Left colon (tissue), 2 donors: ENCODE measurements at regions not wholly inside any gene's neighbourhood (a gene's known extent, or its start where the extent isn't known, plus 50 kb on each side); places are given as distances from the start of the nearest gene placed in this dataset.

Experiments
- ATAC-seq: fragments of 200-7000 bp; cut with Tn5 transposase; one replicate; pipeline ENCODE4 v1.9.1; 2020; ENCODE audit warnings: mild to moderate bottlenecking, moderate library complexity
- DNase-seq, 2 donors: peaks; one replicate each; pipeline ENCODE4 v3.0.0-alpha.2; 2020
- intact Hi-C, 2 donors: fragments of 100-400 bp; cut with DNase I in 1 of 2; cut with micrococcal nuclease in 1 of 2; formaldehyde crosslinking; loops; one replicate each; pipeline versions ENCODE4 v1.11.2 to v1.14.0; 2022; cut with DNase I, micrococcal nuclease
- donor health status: DM: no; HTN: no; CAD: no.
- donor health status: DM: yes; HTN: yes; CAD: no.

DNA sequence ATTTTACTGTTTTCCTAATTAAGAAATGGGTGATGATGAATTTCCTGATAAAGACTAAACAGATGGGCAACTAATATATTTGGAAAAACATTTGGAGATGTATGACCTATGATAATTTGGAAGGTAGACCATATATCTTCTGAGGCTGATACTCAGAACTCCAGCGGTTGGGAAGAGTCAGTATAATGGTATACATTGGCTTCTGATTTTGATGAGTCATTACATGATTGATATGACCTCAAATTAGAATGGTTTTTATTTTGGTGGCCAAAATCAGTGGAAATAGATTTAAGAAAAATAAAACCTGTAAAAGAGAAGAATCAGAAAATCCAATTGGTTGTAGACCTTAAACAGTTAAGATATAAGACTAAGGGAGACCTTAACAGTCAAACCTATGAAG is 496.4 kb upstream of the ALCAM start:
- ATAC-seq (no peak), DNase-seq (no peak)
- intact Hi-C loops: no loop called here

DNA sequence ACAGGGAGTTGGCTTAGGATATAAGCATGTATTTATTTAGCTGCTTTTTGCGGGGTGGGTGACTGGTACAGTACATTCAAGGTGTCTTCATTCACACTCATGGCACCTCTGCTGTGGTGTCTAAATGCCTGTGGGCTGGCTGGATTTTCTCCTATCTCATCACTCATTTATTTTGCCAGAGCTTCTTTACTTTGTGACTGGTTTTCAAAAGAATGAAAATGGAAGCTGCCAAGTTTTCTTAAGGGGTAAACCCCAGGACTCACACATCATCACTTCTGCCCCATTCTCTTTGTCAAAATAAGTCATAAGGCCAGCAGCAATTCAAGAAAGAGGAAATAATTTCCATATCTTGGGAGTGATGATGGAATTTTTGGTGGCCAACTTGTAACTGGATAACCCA is 493.4 kb upstream of the ALCAM start:
- intact Hi-C loops: no loop called here
- DNase-seq (no peak), ATAC-seq (no peak)

DNA sequence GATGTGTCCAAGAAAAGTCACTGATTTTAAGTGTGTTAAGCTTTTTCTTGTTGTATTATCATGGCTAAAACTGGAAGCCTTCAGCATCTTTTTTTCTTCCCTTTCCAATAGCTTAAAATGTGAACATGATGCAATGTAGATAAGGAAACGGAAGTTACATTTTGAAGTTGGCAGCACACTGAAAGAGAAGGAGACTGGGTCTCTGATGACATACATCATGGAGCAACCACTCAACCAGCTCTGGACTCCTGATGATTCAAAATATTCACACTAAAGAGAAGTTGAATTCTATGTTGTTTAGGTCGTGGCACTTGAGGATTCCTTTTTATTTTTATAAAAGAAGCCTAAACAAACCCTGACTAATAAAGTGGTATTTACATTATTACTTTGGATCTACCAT is 488.3 kb upstream of the ALCAM start:
- intact Hi-C loops: no loop called here
- no peak for ATAC-seq
- no peak for DNase-seq

DNA sequence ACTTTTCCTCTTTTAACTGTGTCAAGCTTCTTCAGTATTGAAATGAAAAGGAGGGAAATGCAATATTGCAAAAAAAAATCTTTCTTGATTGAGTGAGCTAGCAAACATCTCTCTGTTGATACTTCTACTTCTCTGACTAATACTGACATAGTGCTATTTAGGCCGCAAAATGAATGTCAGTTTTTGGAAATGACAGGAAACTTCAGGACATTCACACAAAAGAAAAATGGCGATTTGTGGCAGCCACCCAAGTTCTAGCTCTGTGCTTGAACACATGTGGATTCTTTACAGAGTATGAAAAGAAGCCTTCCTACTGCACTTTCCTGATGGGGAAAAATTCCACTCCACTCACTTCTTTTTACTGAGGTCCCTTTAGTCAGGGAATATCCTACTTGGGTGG is 486.8 kb upstream of the ALCAM start:
- intact Hi-C loops: no loop called here
- DNase-seq (no peak), ATAC-seq (no peak)

DNA sequence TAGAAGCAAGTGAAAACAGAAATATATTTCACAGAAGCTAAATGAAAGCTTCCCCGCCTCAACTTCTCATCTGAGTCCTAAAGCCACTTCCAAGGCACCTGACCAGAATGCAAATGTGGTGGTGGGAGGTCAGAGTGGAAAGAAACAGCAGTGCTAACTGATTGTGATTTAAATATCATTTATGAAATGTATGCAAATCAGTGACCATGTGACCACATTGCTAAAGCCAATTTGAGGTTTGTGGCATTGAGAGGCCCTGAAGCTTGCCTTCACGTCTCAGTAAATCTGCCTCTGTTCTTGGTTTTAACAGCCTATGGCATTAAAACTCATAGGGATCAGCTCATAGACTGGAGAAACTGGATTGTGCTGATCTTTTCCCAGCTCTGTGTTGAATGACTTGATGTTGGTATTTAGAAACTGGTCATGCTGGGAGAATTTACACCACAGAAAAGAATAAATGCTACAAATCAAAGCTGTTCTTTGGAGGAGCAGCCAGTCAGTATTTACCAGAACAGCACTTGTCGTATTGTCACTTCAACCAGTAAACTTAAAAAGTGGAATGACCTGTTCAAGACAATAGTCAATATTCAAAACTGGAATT is 481.4 kb upstream of the ALCAM start:
- ATAC-seq (no peak), DNase-seq (no peak)
- intact Hi-C loops: no loop called here

DNA sequence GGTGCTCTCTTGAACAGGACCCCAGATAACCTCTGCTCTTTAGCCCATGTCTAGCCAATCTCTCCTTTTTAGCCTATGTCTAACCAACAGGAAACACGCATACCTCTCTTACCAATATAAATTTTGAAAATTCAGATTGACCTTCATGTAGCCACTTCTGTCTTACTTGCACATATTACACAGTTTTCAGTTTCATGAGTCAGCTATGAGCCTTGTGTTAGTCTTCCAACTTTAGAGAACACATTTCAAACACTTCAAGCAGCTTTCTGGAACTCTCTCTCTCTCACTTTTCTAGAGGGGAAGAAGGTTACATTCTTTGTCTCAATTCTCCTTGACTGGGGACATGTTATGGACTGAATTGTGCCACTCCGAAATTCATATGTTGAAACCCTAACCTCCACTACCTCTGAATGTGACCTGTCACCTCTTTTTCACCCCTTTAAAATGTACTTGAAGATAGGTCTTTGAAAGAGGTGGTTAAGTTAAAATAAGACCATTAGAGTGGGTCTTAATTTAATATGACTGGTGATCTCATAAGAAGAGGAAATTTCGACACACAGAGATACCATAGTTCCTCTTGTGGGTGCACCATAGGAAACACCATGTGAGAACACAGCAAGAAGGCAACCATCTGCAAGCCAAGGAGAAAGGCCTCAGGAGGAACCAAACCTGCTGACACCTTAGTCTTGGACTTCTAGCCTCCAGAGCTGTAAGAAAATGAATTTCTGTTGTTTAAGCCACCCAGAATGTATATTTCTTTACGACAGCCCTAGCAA is 480.3 kb upstream of the ALCAM start:
- no peak for ATAC-seq
- DNase-seq: no peak
- intact Hi-C loops: no loop called here

DNA sequence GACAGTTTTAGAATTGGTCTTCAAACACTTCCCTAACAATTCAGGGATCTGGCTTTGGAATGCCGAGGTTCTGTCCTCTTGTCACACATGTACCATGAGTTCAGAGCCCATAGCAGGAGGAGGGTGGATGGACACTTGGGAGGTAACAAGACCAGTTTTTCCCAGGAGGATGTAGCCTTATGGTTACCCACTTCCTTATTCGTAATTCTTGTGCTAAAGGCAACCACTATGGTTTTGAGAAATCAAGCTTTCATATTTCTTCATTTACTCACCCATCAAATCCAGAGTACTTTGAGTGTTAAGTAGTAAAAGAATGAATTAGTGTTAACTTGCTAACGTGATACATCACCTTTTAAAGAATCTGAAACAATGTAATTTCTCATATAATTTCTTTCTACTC is 479.6 kb upstream of the ALCAM start:
- DNase-seq: no peak
- intact Hi-C loops: no loop called here

DNA sequence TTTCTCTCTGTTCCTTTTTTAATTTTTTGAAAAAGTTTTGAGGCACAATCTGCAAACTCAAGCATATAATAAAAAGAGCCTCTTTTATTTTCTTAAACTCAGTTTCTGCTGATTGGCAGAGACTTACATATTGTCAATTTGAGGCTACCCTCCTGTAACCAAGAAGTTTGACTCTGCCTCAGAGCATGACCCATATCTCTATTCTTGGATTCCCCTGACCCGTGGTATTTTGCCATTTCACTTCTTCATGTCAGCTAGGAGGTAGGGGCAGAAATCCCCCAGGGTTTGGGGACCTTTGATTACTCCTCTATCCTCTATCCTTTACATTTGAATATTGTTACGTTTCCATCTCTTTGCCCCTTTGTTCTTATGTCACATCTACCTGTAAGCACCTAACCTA is 479.1 kb upstream of the ALCAM start:
- intact Hi-C loops: no loop called here

More for the DNA sequence above, 479.6 kb upstream of the ALCAM start:
- ATAC-seq: no peak

DNA sequence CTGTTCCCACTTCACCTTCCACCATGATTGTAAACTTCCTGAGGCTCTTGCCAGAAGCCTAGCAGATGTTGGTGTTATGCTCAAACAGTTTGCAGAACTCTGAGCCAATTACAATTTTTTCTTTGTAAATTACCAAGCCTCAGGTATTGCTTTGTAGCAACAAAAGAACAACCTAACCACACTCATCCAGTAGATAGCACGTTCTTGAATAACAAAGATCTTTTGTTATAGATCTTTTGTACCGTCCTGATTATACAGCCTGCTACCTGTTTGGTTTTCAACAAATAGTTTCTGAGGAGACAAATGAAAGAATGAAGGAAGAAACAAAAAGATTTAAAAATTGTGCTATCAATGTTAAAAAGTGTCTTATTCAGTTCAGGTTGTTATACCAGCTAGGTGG is 474.7 kb upstream of the ALCAM start:
- intact Hi-C loops: no loop called here
- no peak for DNase-seq
- no peak for ATAC-seq

More for the DNA sequence above, 479.1 kb upstream of the ALCAM start:
- no peak for ATAC-seq
- no peak for DNase-seq

DNA sequence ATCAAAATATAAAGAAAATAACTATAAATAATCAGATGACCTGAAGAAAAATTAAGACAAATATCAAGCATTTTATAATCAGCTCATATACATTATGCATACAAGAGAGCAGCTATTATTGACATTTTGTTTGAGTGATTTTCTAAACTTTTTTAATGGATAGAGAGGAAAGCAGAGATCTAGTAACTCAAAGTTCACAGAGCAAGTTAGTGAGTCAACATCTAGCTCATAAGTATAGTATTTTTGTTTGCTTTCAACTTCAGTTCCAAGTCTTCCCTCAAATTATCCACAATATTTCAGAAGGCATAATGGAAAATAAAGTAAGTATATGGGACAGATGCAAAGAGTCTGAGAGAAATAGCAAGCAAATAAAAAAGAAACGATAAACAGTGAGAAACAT is 470.1 kb upstream of the ALCAM start:
- DNase-seq (no peak), ATAC-seq (no peak)
- intact Hi-C loops: no loop called here

DNA sequence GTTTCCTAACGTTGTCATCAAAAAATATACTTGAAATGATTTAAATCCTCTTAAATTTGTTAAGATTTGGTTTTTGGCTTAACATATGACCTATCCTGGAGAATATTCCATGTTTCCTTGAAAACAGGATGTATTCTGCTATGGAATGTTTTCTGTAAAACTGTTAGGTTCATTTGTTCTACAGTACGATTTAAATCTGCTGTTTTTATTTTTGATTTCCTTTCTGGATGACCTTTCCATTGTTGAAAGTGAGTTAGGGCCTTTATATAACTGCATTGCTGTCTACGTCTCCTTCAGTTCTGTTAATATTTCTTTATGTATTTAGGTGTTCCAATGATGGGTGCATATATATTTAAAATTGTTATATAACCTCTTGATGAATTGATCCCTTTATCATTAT is 465.3 kb upstream of the ALCAM start:
- ATAC-seq: no peak
- intact Hi-C loops: no loop called here
- DNase-seq: no peak

DNA sequence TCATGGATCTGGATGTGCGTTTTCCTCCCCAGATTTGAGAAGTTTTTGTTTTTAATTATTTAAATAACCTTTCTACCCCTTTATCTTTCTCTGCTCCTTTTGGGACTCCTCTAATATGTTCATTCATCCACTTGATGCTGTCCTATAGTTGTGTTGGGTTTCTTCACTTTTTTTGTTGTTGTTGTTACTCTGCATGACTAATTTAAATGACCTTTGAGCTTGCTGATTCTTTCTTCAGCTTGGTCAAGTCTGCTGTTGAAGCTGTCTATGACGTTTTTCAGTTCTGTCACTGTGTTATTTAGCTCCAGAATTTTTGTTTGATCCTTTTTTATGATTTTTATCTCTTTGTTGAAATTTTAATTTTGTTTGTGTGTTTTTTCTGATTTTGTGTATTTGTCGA is 463.6 kb upstream of the ALCAM start:
- no peak for ATAC-seq
- no peak for DNase-seq
- intact Hi-C loops: no loop called here

DNA sequence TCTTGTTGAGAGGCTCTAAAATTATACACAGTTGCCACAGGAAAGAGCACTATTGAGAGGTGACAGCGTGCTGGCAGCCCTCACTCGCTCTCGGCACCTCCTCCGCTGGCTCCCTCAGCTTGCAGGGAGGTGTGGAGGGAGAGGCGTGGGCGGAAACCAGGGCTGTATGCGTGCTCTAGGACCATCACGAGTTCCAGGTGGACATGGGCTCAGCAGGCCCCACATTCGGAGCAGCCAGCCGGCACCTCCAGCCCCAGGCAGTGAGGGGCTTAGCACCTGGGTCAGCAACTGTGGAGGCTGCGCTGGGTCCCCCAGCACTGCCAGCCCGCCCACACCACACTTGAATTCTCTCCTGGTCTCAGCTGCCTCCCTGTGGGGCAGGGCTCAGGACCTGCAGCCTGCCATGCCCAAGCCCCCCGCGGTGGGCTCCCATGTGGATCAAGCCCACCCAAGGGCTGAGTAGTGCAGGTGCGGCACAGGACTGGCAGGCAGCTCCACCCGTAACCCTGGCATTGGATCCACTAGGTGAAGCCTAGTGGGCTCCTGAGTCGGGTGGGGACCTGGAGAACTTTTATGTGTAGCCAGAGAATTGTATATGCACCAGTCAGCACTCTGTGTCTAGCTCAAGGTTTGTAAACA is 460.6 kb upstream of the ALCAM start:
- no peak for ATAC-seq
- no peak for DNase-seq
- intact Hi-C loops: no loop called here

DNA sequence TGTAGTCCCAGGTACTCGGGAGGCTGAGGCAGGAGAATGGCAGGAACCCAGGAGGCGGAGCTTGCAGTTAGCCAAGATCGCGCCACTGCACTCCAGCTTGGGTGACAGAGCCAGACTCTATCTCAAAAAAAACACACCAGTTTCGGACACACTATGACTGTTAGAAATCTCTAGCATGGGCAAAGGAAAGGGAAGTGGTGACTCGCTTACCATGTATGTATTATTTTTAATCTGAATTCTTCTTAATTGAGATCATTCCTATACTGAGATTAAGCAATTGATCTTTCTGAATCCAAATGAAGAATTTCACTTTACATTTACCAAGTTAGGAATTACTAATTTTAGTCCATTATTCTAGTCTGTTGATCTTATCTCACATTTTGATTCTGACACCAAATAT is 459.2 kb upstream of the ALCAM start:
- intact Hi-C loops: no loop called here
- DNase-seq (no peak), ATAC-seq (no peak)

DNA sequence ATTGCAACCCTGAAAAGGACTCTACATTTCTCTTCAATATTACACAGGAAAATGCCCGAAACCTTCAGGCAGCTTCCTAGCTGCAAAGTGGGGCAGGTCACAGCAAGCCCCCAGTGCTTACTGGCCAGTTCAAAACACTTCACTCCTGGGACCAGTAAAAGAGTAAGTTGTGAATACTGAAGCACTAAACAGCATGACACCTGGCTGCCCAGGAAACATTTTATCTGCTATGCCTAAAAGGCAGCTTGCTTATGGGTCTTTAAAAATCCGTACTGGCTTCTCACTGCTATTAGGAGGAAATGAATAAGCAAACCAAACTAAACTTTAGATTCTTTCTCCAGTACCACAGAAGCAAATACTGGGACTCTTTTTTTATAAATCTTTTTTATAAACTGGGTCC is 457.9 kb upstream of the ALCAM start:
- ATAC-seq (no peak), DNase-seq (no peak)
- intact Hi-C loops: no loop called here

DNA sequence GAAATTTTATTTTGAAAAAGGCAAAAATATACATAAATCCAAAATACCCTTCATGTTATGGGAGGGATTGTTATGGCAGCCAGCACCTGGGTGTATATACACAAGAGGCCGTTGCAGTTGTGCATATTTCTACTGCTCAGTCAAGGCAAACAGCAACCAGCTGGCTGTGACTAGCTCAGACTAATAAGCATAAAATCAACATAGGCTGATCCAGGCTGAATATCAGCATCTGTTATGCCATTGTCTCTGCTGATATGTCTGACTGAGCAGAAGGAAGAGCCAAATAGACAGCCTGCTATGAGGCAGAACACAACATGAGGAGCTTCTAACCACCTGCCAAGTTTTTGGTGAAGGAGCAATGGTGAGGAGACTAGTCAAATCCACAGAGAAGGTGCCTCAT is 457.5 kb upstream of the ALCAM start:
- intact Hi-C loops: no loop called here
- no peak for ATAC-seq
- DNase-seq: no peak

DNA sequence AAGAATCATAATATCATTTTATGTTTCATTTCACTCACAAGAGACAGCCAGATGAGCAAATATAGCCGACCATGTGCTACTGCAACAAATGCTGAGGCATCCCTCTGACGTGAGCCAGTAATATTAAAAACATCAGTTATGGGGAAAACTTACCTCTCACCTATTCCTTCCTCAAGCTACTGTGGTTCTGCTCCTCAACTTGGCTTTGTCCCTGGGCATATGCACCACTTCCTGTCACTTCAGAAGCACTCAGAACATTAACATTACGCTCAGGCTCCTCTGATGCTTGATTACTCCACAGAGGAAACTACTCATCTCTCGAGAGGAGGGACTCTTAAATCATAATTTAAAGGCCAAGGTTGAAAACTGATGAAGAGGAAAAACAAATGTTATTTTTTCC is 457.0 kb upstream of the ALCAM start:
- DNase-seq: no peak
- no peak for ATAC-seq
- intact Hi-C loops: no loop called here

DNA sequence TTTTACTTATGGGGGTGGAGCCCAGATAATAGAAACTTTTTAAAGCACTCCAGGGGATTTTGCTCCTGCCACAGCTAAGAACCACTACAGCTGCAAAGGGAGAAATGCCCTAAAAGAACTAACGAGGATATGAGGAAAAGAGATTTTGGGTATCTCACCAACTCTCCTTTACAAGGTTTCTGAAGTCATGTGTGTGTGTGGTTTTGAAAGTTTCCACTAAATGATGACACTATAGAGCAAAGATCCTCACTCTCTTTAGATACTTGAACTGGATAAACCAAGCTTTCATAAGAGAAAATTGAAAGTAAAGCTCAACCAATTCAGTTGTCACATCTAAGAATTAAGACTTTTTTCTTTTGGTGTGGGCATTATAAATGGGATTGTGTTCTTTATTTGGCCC is 455.3 kb upstream of the ALCAM start:
- intact Hi-C loops: no loop called here
- no peak for ATAC-seq
- no peak for DNase-seq

DNA sequence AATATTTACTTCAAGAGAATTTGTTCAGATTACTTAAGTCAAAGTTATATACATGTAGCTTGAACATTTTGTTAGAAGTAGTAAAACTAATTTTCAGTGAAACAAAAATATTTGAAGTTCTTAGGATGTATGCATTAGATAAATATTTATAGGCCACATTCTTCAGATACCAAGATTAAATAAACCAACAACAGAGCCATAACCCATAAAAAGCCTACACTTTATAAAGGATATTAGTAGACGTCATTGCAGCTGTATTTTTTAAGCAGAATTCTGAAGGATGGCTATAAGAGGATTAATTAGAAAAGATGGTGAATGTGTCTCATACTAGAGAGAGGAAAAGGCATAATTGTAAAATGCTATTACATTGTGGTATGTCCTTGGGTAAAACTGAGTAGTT is 449.7 kb upstream of the ALCAM start:
- ATAC-seq (no peak), DNase-seq (no peak)
- intact Hi-C loops: no loop called here

DNA sequence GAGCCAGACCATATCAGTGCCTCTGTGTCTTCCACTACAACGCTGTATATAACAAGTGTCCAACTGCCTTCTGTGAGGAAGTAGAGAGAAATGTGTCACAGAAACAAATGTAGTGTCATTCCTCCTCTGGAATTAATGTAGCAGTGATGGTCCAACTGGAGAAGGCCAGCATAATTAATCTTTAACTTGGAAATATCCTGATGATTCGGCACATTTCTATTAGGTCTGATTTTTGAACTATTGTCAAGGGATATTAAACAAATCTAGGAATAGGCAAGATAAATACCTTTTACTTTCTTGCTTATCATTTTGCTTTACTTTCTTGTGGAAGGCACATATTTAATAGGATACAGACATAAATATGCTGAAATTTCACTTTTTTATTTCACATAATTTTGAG is 446.2 kb upstream of the ALCAM start:
- intact Hi-C loops: no loop called here
- ATAC-seq (no peak), DNase-seq (no peak)

DNA sequence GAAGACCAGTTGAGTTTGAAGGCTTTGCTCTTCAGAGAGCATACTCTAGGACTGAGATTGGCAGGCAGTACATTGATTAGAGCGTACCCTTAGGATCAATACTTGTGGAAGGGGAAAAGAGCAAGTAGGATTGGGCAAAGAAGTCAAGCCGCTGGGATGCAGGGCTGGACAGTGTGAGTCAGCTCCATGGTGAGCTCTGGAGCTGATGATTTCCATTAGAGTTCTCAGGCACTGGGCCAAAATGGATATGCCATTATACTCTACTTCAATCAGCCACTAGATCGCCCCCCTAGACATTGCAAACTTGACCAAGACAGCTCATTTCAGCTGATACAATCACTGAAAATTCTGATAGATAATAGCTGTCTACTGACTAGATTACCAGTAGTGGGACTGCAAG is 432.7 kb upstream of the ALCAM start:
- DNase-seq (no peak), ATAC-seq (no peak)
- intact Hi-C loops: no loop called here
